Common myeloid progenitor, CD34-positive (primary cell): ENCODE measurements at regions not wholly inside any gene's neighbourhood (a gene's known extent, or its start where the extent isn't known, plus 50 kb on each side); places are given as distances from the start of the nearest gene placed in this dataset.

ENCODE experiments used
- CTCF ChIA-PET: fragments of 350-600 bp; sonication (Branson Sonifier 250); formaldehyde crosslinking; loops from one replicate; lab custom pipeline; 2021; ENCODE audit warnings: antibody characterized with exemption; lab: Charles Lee
- POLR2A ChIA-PET: fragments of 350-600 bp; sonication (Branson Sonifier 250); formaldehyde crosslinking; loops from one replicate; lab custom pipeline; 2021; ENCODE audit warnings: antibody characterized with exemption; lab: Charles Lee
- DNase-seq, 3 donors: peaks; one replicate each; pipeline versions ENCODE4 v3.0.0 to v3.0.0-alpha.2; 2013
- H3K27ac ChIP-seq, 2 experiments: 1 replicate in 1 of 2; 2 replicates in 1 of 2; pipeline ENCODE4 v1.7.0; 2013; ENCODE audit warnings: inconsistent platforms in 2 of 2, low read length in 2 of 2, mild to moderate bottlenecking in 2 of 2, low read depth in 1 of 2, moderate library complexity in 1 of 2; ENCODE audit not compliant: severe bottlenecking in 2 of 2, insufficient read depth in 1 of 2, poor library complexity in 1 of 2
- H3K27me3 ChIP-seq, 5 experiments: replicated peaks in 2 of 5; 1 replicate in 3 of 5; 2 replicates in 2 of 5; pipeline versions ENCODE4 v1.6.1 to v1.7.0; 2013; ENCODE audit warnings: low read length in 4 of 5, mild to moderate bottlenecking in 2 of 5, moderate library complexity in 2 of 5, inconsistent platforms in 1 of 5; ENCODE audit not compliant: insufficient read depth in 5 of 5, control insufficient read depth in 4 of 5
- H3K36me3 ChIP-seq, 4 experiments: 1 replicate in 2 of 4; 2 replicates in 2 of 4; pipeline versions ENCODE4 v1.6.1 to v1.7.0; 2013; ENCODE audit warnings: low read length in 3 of 4, control low read depth in 1 of 4, mild to moderate bottlenecking in 1 of 4; ENCODE audit not compliant: control insufficient read depth in 4 of 4, insufficient read depth in 4 of 4
- H3K4me1 ChIP-seq, 4 experiments: 1 replicate in 3 of 4; 2 replicates in 1 of 4; pipeline versions ENCODE4 v1.6.1 to v1.7.1; 2013; ENCODE audit warnings: low read length in 3 of 4, mild to moderate bottlenecking in 3 of 4, control low read depth in 1 of 4, inconsistent platforms in 1 of 4, moderate library complexity in 1 of 4; ENCODE audit not compliant: control insufficient read depth in 4 of 4, insufficient read depth in 4 of 4; ENCODE audit errors: control extremely low read depth in 1 of 4
- H3K4me3 ChIP-seq, 7 experiments: 1 replicate in 4 of 7; 2 replicates in 3 of 7; pipeline versions ENCODE4 v1.5.1 to v1.7.0; 2013; ENCODE audit warnings: mild to moderate bottlenecking in 7 of 7, low read length in 6 of 7, moderate library complexity in 6 of 7, inconsistent platforms in 2 of 7, low read depth in 2 of 7, control low read depth in 1 of 7; ENCODE audit not compliant: insufficient read depth in 4 of 7, control insufficient read depth in 1 of 7; ENCODE audit errors: extremely low read depth in 1 of 7
- H3K9me3 ChIP-seq, 5 experiments: 1 replicate in 4 of 5; 2 replicates in 1 of 5; pipeline versions ENCODE4 v1.6.1 to v1.7.1; 2013; ENCODE audit warnings: low read length in 4 of 5, mild to moderate bottlenecking in 2 of 5, inconsistent platforms in 1 of 5, low read depth in 1 of 5, moderate library complexity in 1 of 5; ENCODE audit not compliant: control insufficient read depth in 4 of 5, insufficient read depth in 2 of 5; ENCODE audit errors: control extremely low read depth in 1 of 5
- WGBS: methylation state at CpG from one replicate; pipeline ENCODE4 v1.1.5; 2013; ENCODE audit not compliant: insufficient coverage; 5-methylcytosine and 5-hydroxymethylcytosine counted together

DNA sequence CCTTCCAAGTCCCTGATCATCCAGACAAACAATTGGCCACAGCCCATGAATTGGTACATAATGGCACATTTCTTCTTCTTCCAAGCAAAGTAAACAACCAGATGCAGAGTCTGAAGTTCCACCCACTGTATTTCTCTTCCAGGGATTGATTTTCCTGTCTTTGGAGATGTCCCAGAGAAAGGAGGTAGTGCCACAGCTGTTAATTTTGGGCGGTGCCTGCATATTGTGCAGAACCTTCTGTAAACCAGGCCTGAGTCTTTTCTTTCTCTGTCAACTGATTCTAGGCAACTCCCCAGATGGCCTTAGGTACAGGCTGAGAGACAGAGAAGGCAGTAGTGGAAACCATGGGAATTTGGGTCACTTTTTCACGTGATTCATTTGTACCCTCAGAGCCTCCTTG lies 73.5 kb upstream of the TNIK start:
- Histone ChIP-seq H3K9me3 (peaks cover 0 to 1% (median 0%) of the 10 kb centered on the region in 5 experiments), H3K27ac (no peak overlapping the region), H3K4me3 (no peak overlapping the region), H3K27me3 (no peaks in the 10 kb centered on the region), H3K36me3 (no peaks in the 10 kb centered on the region), H3K4me1 (no peaks in the 10 kb centered on the region)
- WGBS: 100% methylated on average over 1 of the region's 2 CpGs
- DNase-seq: no peak
- ChIA-PET POLR2A (no interaction called here), CTCF (no interaction called here)

DNA sequence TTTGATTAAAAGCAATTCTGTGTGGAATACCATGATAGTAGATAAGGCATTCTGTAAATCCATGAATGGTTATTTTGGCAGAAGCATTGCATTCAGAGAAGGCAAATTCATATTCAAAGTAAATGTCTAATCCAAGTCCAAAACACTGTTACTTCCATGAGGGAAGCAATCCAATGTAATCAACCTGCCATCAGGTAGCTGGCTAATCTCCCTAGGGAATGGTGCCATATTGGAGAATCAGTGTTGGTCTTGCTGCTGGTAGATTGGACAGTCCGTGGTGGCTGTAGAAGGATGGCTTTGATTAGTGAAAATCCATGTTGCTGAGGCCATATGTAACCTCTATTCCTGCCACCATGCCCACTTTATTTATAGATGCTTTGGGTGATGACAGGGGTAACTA lies 72.1 kb upstream of the TNIK start:
- POLR2A ChIA-PET: no interaction called here
- CTCF ChIA-PET: no interaction called here
- Histone ChIP-seq H3K27ac (no peak overlapping the region), H3K4me3 (no peak overlapping the region), H3K27me3 (no peaks in the 10 kb centered on the region), H3K36me3 (no peaks in the 10 kb centered on the region), H3K4me1 (no peaks in the 10 kb centered on the region), H3K9me3 (peaks cover 0 to 1% (median 0%) of the 10 kb centered on the region in 5 experiments)
- no CpG with 5 or more reads among the region's 1 CpG for WGBS
- no peak for DNase-seq

DNA sequence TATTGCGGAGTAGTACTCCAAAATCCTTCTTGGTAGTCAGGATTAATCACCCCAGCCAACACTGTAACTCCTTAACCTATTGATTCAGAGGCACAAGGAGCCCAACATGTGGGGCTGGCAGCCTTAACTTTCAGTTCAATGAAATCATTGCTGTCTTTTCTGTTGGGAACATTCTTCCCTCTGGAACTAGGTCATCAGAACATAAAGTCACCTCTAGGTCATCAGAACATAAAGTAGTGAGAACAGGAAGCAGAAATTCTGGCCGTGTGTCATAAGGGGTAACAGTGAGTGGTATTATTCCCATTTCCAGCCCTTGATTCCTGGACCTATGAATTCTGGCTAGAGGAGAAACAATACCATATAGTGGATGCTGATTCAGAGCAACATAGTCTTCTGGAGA lies 71.5 kb upstream of the TNIK start:
- no peaks in the 10 kb centered on the region for H3K4me1 ChIP-seq
- H3K27me3 ChIP-seq: no peaks in the 10 kb centered on the region
- H3K27ac ChIP-seq: no peak overlapping the region
- 89% methylated on average over 1 of the region's 2 CpGs for WGBS
- no peaks in the 10 kb centered on the region for H3K36me3 ChIP-seq
- no peak overlapping the region for H3K4me3 ChIP-seq
- POLR2A ChIA-PET: no interaction called here
- CTCF ChIA-PET: no interaction called here
- peaks cover 0 to 1% (median 0%) of the 10 kb centered on the region in 5 experiments for H3K9me3 ChIP-seq
- DNase-seq: no peak

DNA sequence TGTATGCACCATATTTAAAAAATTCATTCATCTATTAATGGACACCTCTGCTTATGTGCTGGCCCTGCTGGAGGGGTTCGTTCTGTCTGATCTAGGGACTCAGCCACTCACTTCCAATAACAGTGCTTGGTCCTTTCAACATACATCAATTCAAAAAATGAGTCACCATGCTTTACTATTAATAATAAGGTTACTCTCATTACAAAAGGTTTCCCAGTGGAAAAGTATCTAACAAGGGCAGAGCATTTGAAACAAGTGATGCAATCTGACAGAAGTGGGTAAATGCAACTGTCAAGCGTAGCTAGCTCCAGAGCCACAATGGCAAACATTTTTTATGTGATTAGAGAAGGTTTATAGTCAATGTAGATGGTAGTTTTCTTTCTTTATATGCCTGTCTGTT lies 67.9 kb upstream of the TNIK start:
- H3K27ac ChIP-seq: no peak overlapping the region
- H3K36me3 ChIP-seq: no peaks in the 10 kb centered on the region
- no peaks in the 10 kb centered on the region for H3K9me3 ChIP-seq
- DNase-seq: no peak
- no peak overlapping the region for H3K4me3 ChIP-seq
- 88% methylated on average over 2 of the region's 2 CpGs for WGBS
- ChIA-PET CTCF (no interaction called here), POLR2A (no interaction called here)
- H3K27me3 ChIP-seq: no peaks in the 10 kb centered on the region
- no peaks in the 10 kb centered on the region for H3K4me1 ChIP-seq

DNA sequence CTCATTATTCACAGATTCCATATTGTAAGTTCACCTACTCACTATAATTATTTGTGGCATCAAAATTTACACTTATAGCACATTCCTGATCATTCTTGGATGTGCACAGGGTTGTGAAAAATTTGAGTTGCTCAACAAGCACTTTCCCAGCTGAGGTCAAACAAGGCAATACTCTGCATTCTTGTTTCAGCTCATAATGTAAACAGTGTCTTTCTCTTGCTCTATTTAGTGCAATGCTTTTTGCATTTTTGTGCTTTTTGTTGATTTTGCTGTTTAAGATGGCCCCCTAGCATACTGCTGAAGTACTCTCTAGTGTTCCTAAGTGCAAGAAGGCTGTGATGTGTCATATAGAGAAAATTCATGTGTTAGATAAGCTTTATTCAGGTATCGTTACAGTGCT lies 66.7 kb upstream of the TNIK start:
- Histone ChIP-seq H3K9me3 (no peaks in the 10 kb centered on the region), H3K4me3 (no peak overlapping the region), H3K4me1 (no peaks in the 10 kb centered on the region), H3K27ac (no peak overlapping the region), H3K36me3 (no peaks in the 10 kb centered on the region), H3K27me3 (no peaks in the 10 kb centered on the region)
- CTCF ChIA-PET: no interaction called here
- WGBS: no CpG with 5 or more reads among the region's 1 CpG
- DNase-seq: no peak
- POLR2A ChIA-PET: no interaction called here

DNA sequence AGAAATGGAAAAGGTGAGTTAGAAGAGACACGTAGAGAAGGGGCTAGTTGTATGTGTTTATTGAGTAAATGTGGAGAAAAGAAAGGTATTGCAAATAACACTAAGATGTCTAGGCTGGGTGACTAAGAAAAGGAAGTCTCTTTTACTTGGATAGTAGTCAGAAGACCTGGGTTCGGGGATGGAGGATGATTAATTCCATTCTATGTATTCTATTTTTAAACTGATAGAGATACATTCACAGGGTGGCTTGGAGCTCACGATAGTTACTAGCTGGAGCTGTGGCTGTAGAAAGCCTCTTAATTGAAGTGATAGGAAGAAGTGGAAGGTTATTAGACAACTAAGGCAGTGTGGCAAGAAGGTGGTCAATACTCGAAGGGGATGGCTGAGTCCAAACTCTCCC lies 65.9 kb upstream of the TNIK start:
- Histone ChIP-seq H3K4me1 (no peaks in the 10 kb centered on the region), H3K27me3 (no peaks in the 10 kb centered on the region), H3K27ac (no peak overlapping the region), H3K36me3 (no peaks in the 10 kb centered on the region), H3K9me3 (no peaks in the 10 kb centered on the region), H3K4me3 (no peak overlapping the region)
- CTCF ChIA-PET: no interaction called here
- no peak for DNase-seq
- 92% methylated on average over 1 of the region's 4 CpGs for WGBS
- POLR2A ChIA-PET: no interaction called here

DNA sequence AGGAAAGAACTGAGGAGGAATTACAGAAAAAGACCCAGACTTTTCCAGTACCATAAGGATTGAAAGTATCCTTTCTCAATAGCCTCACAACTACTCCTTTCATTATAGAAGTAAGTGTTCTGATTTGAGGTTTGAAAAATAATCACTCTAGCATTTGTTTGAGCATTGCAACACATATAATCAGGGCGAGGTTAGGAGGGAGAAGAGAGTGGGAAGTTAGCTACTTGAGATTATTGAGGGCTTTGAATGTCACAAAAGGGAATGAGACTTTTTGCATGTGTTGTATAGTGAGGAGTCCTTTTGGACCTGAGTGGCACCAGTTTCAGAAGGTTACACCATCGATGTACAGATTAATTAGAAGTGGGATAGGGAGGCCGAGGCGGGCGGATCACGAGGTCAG lies 65.2 kb upstream of the TNIK start:
- no peak overlapping the region for H3K27ac ChIP-seq
- CTCF ChIA-PET: no interaction called here

More for the DNA sequence above, 65.2 kb upstream of the TNIK start:
- WGBS: 100% methylated on average over 2 of the region's 6 CpGs
- no peaks in the 10 kb centered on the region for H3K27me3 ChIP-seq
- no peaks in the 10 kb centered on the region for H3K36me3 ChIP-seq
- H3K4me3 ChIP-seq: no peak overlapping the region
- no peak for DNase-seq
- POLR2A ChIA-PET: no interaction called here
- no peaks in the 10 kb centered on the region for H3K9me3 ChIP-seq
- H3K4me1 ChIP-seq: no peaks in the 10 kb centered on the region
